GM12878 (cell line): ENCODE measurements at regions not wholly inside any gene's neighbourhood (a gene's known extent, or its start where the extent isn't known, plus 50 kb on each side); places are given as distances from the start of the nearest gene placed in this dataset.

Experiments
- ATAC-seq: fragments of 200-7000 bp; cut with Tn5 transposase; 3 replicates; pipeline ENCODE4 v1.9.1; 2020; ENCODE audit warnings: mild to moderate bottlenecking, moderate library complexity
- BruUV-seq: library from RNA; stranded (reverse); fragments of 400-500 nt; replicated peaks from 2 replicates; lab custom pipeline; 2021; lab: Mats Ljungman, UMichigan
- CTCF ChIA-PET: fragments of 300-600 bp; sonication (Branson Sonifier 250); formaldehyde crosslinking; extraction: SDS; loops from one replicate; lab custom pipeline; 2021; ENCODE audit warnings: inconsistent platforms; lab: Yijun Ruan, JAX
- POLR2A ChIA-PET: fragments of 350-600 bp; formaldehyde crosslinking; extraction: SDS; loops from one replicate; lab custom pipeline; 2021; ENCODE audit warnings: inconsistent platforms; lab: Charles Lee
- RAD21 ChIA-PET: fragments of 300-600 bp; sonication (Branson Sonifier 250); formaldehyde crosslinking; loops from one replicate; lab custom pipeline; 2023; ENCODE audit warnings: antibody characterized with exemption; ENCODE audit not compliant: unreplicated experiment; lab: Charles Lee
- SMC1A ChIA-PET: fragments of 300-600 bp; sonication (Branson Sonifier 250); formaldehyde crosslinking; loops from one replicate; lab custom pipeline; 2023; ENCODE audit not compliant: unreplicated experiment, uncharacterized antibody; lab: Charles Lee
- DNase-seq: peaks from one replicate; pipeline ENCODE4 v3.0.0-alpha.2; 2011; ENCODE audit warnings: low read depth, low spot score
- FAIRE-seq: peaks from 3 replicates; lab custom pipeline; 2011; peaks lifted over from hg19 to GRCh38; lab: Jason Lieb, UNC
- H2AFZ ChIP-seq: 2 replicates; pipeline ENCODE4 v1.6.0; 2011; ENCODE audit warnings: low read depth, low read length, control low read depth; ENCODE audit not compliant: control insufficient read depth
- H3K27ac ChIP-seq: 2 replicates; pipeline ENCODE4 v1.5.1; 2011; ENCODE audit warnings: control low read depth; ENCODE audit not compliant: control insufficient read depth, insufficient read depth
- H3K27me3 ChIP-seq, 2 experiments: replicated peaks in 1 of 2; 2 replicates each; pipeline versions ENCODE4 v1.6.0 to v1.6.1; 2011; ENCODE audit warnings: low read length in 1 of 2; ENCODE audit not compliant: control insufficient read depth in 2 of 2, insufficient read depth in 2 of 2
- H3K36me3 ChIP-seq, 2 experiments: 2 replicates each; pipeline ENCODE4 v1.5.1; 2011; ENCODE audit warnings: low read length in 1 of 2; ENCODE audit not compliant: control insufficient read depth in 2 of 2, insufficient read depth in 2 of 2
- H3K4me1 ChIP-seq: 2 replicates; pipeline ENCODE4 v1.6.1; 2011; ENCODE audit warnings: mild to moderate bottlenecking, low read length, moderate library complexity, mixed read lengths; ENCODE audit not compliant: control insufficient read depth, insufficient read depth
- H3K4me2 ChIP-seq: 2 replicates; pipeline ENCODE4 v1.6.0; 2011; ENCODE audit warnings: control low read depth; ENCODE audit not compliant: control insufficient read depth, insufficient read depth
- H3K4me3 ChIP-seq: fragments of 200-600 bp; sonication (generic); 2 replicates; pipeline ENCODE4 v1.5.1; 2016
- H3K79me2 ChIP-seq: 2 replicates; pipeline ENCODE4 v1.6.0; 2011; ENCODE audit warnings: low read length; ENCODE audit not compliant: control insufficient read depth, insufficient read depth
- H3K9ac ChIP-seq: 2 replicates; pipeline ENCODE4 v1.8.0; 2011; ENCODE audit warnings: low read length, control low read depth, mixed read lengths; ENCODE audit not compliant: control insufficient read depth, insufficient read depth
- H3K9me3 ChIP-seq: replicated peaks from 3 replicates; pipeline ENCODE4 v1.5.1; 2011; ENCODE audit warnings: mild to moderate bottlenecking, low read length; ENCODE audit not compliant: control insufficient read depth, insufficient read depth
- H4K20me1 ChIP-seq: 2 replicates; pipeline ENCODE4 v1.6.0; 2011; ENCODE audit not compliant: control insufficient read depth, insufficient read depth
- ASH2L ChIP-seq: fragments of 300-600, 200-600 bp; sonication (generic); IDR thresholded peaks from 2 replicates; pipeline ENCODE4 v1.6.1; 2017; ENCODE audit warnings: low read depth, mild to moderate bottlenecking, borderline replicate concordance
- CHD4 ChIP-seq: fragments of 200-600 bp; sonication (generic); IDR thresholded peaks from 2 replicates; pipeline ENCODE4 v1.6.1; 2016; ENCODE audit warnings: mild to moderate bottlenecking
- ELK1 ChIP-seq: IDR thresholded peaks from 2 replicates; pipeline ENCODE4 v1.6.1; 2012; ENCODE audit warnings: low read depth, low read length, improper control_type of control experiment
- IKZF2 ChIP-seq, 2 experiments: fragments of 450-650 bp; IDR thresholded peaks; 2 replicates each; pipeline ENCODE4 v1.6.1; 2017; ENCODE audit warnings: mild to moderate bottlenecking in 2 of 2, moderate library complexity in 2 of 2
- PKNOX1 ChIP-seq: fragments of 450-650 bp; IDR thresholded peaks from 2 replicates; pipeline ENCODE4 v1.6.1; 2016; ENCODE audit warnings: mild to moderate bottlenecking
- POLR2A ChIP-seq: IDR thresholded peaks from 2 replicates; pipeline ENCODE4 v1.6.1; 2011; ENCODE audit warnings: low read depth, mild to moderate bottlenecking, low read length
- RELB ChIP-seq: fragments of 450-650 bp; IDR thresholded peaks from 2 replicates; pipeline ENCODE4 v1.6.1; 2017; ENCODE audit warnings: low read depth, mild to moderate bottlenecking, moderate library complexity
- SMARCA5 ChIP-seq: fragments of 450-650 bp; IDR thresholded peaks from 2 replicates; pipeline ENCODE4 v1.6.1; 2017; ENCODE audit warnings: mild to moderate bottlenecking
- STAT1 ChIP-seq: fragments of 450-650 bp; conservative IDR thresholded peaks from 2 replicates; pipeline ENCODE4 v1.6.1; 2014; ENCODE audit warnings: antibody characterized with exemption, mild to moderate bottlenecking
- ZNF687 ChIP-seq: fragments of 450-650 bp; IDR thresholded peaks from 2 replicates; pipeline ENCODE4 v1.6.1; 2017; ENCODE audit warnings: mild to moderate bottlenecking, moderate library complexity
- WGBS: methylation state at CpG from one replicate; pipeline ENCODE4 v1.1.6; 2016; ENCODE audit warnings: low lambda C conversion rate; ENCODE audit not compliant: insufficient replicate concordance, insufficient coverage; ENCODE audit errors: missing lambda C conversion rate; 5-methylcytosine and 5-hydroxymethylcytosine counted together
- in situ Hi-C: fragments of 300-500 bp; cut with MboI; formaldehyde crosslinking; loops from 9 replicates; pipeline ENCODE4 v1.14.3; 2018; ENCODE audit warnings: mixed read lengths
- intact Hi-C: fragments of 100-400 bp; cut with micrococcal nuclease; formaldehyde crosslinking; loops from one replicate; pipeline ENCODE4 v1.14.2; 2022; ENCODE audit not compliant: unreplicated experiment

- ChIA-PET POLR2A (no interaction called here), SMC1A (no interaction called here), RAD21 (no interaction called here), CTCF (no interaction called here)
- Histone ChIP-seq H3K27ac (no peak overlapping the region), H3K27me3 (no peaks in the 10 kb centered on the region), H3K79me2 (no peaks in the 10 kb centered on the region), H3K4me2 (no peak overlapping the region), H2AFZ (no peak overlapping the region), H3K4me3 (no peak overlapping the region), H3K9ac (no peak overlapping the region), H4K20me1 (no peaks in the 10 kb centered on the region), H3K36me3 (no peaks in the 10 kb centered on the region), H3K9me3 (no peaks in the 10 kb centered on the region), H3K4me1 (no peaks in the 10 kb centered on the region)
- in situ Hi-C loops (no loop called here), intact Hi-C loops (no loop called here)
- BruUV-seq, result no TSS peak
- WGBS, result 32% methylated on average over 11 of the region's 11 CpGs
- TF ChIP-seq RELB (no peak), ZNF687 (no peak), POLR2A (no peak), SMARCA5 (no peak), PKNOX1 (no peak), CHD4 (no peak), ASH2L (no peak), ELK1 (no peak), IKZF2 (IDR thresholded peaks at IDR 0.05) (no peak), STAT1 (no peak)
- FAIRE-seq, result no peak
- ATAC-seq, result no peak
- no peak for DNase-seq
Measured at GRCh38 chr2:16032282-16033031, 92.1 kb downstream of the MYCN start.
